GM12891 (cell line): ENCODE measurements at regions not wholly inside any gene's neighbourhood (a gene's known extent, or its start where the extent isn't known, plus 50 kb on each side); places are given as distances from the start of the nearest gene placed in this dataset.

Source experiments
- POLR2A ChIP-seq: IDR thresholded peaks from 2 replicates; pipeline ENCODE4 v1.6.1; 2011; ENCODE audit warnings: low read depth, low read length, control low read depth
- POLR2AphosphoS5 ChIP-seq: IDR thresholded peaks from 2 replicates; pipeline ENCODE4 v1.6.1; 2011; ENCODE audit warnings: low read depth, low read length, control low read depth
- TAF1 ChIP-seq: IDR thresholded peaks from 2 replicates; pipeline ENCODE4 v1.6.1; 2011; ENCODE audit warnings: low read depth, low read length, control low read depth

DNA sequence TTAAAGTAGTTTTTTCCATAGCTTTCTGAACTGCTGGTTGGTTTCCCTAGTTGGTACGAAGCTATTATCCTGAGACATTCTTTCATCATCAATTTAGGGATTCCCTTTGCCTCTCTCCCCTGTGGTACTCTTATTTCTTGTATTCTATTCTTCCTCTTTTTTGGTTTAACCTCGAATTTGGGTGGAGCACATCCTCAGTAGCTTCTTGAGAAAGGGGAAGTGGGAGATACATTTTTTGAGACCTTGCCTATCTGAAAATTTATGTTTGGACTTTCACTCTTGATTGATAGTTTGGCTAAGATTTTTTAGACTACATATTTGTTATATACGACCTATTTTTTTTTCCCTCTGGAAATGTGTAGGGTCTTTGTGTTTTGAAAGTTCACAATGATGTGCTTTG, 121.7 kb upstream of the ZBED5 start:
- TF ChIP-seq POLR2A, result no peak
- TF ChIP-seq POLR2AphosphoS5, result no peak
- no peak for TF ChIP-seq TAF1
